Keratinocyte (primary cell): ENCODE measurements at regions not wholly inside any gene's neighbourhood (a gene's known extent, or its start where the extent isn't known, plus 50 kb on each side); places are given as distances from the start of the nearest gene placed in this dataset.

ENCODE experiments used
- DNase-seq: peaks from one replicate; pipeline ENCODE4 v3.0.0-alpha.2; 2011; ENCODE audit warnings: low read depth, missing footprints, low spot score
- FAIRE-seq: peaks from 2 replicates; lab custom pipeline; 2011; peaks lifted over from hg19 to GRCh38; lab: Jason Lieb, UNC
- H2AFZ ChIP-seq: 2 replicates; pipeline ENCODE4 v1.6.0; 2012; ENCODE audit warnings: low read length, control low read depth, inconsistent platforms; ENCODE audit not compliant: control insufficient read depth
- H3K27ac ChIP-seq: 2 replicates; pipeline ENCODE4 v1.5.1; 2011; ENCODE audit warnings: low read length; ENCODE audit not compliant: control insufficient read depth, insufficient read depth
- H3K27me3 ChIP-seq: 3 replicates; pipeline ENCODE4 v1.6.0; 2011; ENCODE audit warnings: low read length; ENCODE audit not compliant: control insufficient read depth, insufficient read depth; ENCODE audit errors: extremely low read depth
- H3K36me3 ChIP-seq, 2 experiments: 2 replicates in 1 of 2; 3 replicates in 1 of 2; pipeline ENCODE4 v1.5.1; 2011; ENCODE audit warnings: low read length in 2 of 2, mild to moderate bottlenecking in 1 of 2; ENCODE audit not compliant: control insufficient read depth in 2 of 2, insufficient read depth in 2 of 2; ENCODE audit errors: extremely low read depth in 1 of 2
- H3K4me1 ChIP-seq: 3 replicates; pipeline ENCODE4 v1.5.1; 2011; ENCODE audit warnings: low read length; ENCODE audit not compliant: control insufficient read depth, insufficient read depth; ENCODE audit errors: extremely low read depth
- H3K4me2 ChIP-seq: 3 replicates; pipeline ENCODE4 v1.6.0; 2011; ENCODE audit warnings: low read depth, low read length; ENCODE audit not compliant: control insufficient read depth, insufficient read depth; ENCODE audit errors: extremely low read depth
- H3K4me3 ChIP-seq, 3 experiments: fragments of 200-600 bp in 1 of 3; sonication (generic) in 1 of 3; 2 replicates in 2 of 3; 3 replicates in 1 of 3; pipeline ENCODE4 v1.5.1; 2011 to 2016; ENCODE audit warnings: low read length in 3 of 3, mild to moderate bottlenecking in 3 of 3, control low read depth in 2 of 3, inconsistent platforms in 1 of 3, low read depth in 1 of 3, mixed read lengths in 1 of 3, mixed run types in 1 of 3, moderate library complexity in 1 of 3; ENCODE audit not compliant: control insufficient read depth in 2 of 3, insufficient read depth in 2 of 3; ENCODE audit errors: extremely low read depth in 1 of 3
- H3K79me2 ChIP-seq: 2 replicates; pipeline ENCODE4 v1.6.0; 2012; ENCODE audit warnings: low read length; ENCODE audit not compliant: control insufficient read depth, insufficient read depth
- H3K9ac ChIP-seq: 3 replicates; pipeline ENCODE4 v1.6.0; 2011; ENCODE audit warnings: low read length; ENCODE audit not compliant: control insufficient read depth, insufficient read depth; ENCODE audit errors: extremely low read depth
- H3K9me1 ChIP-seq: 3 replicates; pipeline ENCODE4 v1.6.0; 2011; ENCODE audit warnings: low read length; ENCODE audit not compliant: control insufficient read depth, insufficient read depth; ENCODE audit errors: extremely low read depth
- H3K9me3 ChIP-seq: 2 replicates; pipeline ENCODE4 v1.5.1; 2012; ENCODE audit warnings: low read depth, low read length; ENCODE audit not compliant: control insufficient read depth
- H4K20me1 ChIP-seq: 3 replicates; pipeline ENCODE4 v1.6.0; 2011; ENCODE audit warnings: low read length; ENCODE audit not compliant: control insufficient read depth, insufficient read depth; ENCODE audit errors: extremely low read depth
- CTCF ChIP-seq, 3 experiments: IDR thresholded peaks in 1 of 3; conservative IDR thresholded peaks in 1 of 3; optimal IDR thresholded peaks in 1 of 3; 2 replicates in 2 of 3; 3 replicates in 1 of 3; pipeline versions ENCODE3 to v1.5.1; 2011; ENCODE audit warnings: low read length in 3 of 3, mild to moderate bottlenecking in 3 of 3, moderate library complexity in 2 of 3, control low read depth in 1 of 3, inconsistent platforms in 1 of 3; ENCODE audit not compliant: insufficient read depth in 2 of 3; ENCODE audit errors: extremely low read depth in 1 of 3
- EZH2 ChIP-seq: IDR thresholded peaks from one replicate; pipeline ENCODE4 v1.6.1; 2012; ENCODE audit warnings: inconsistent platforms, mild to moderate bottlenecking, low read length, moderate library complexity
- dilution Hi-C: fragments of 300-500 bp; cut with MboI; formaldehyde crosslinking; loops from one replicate; pipeline ENCODE4 v1.7.0; 2020; ENCODE audit warnings: low sequenced_read_pairs; ENCODE audit not compliant: extremely low pct_ligation_motif_present
- small RNA-seq, 3 experiments: library from RNA; depleted of rRNA; stranded (forward); fragments of <200 nt; gene quantifications; one replicate each; pipeline ENCODE3, GENCODE V24; 2012; ENCODE audit warnings: low read depth in 3 of 3, low replicate concordance in 1 of 3; ENCODE audit not compliant: insufficient read length in 3 of 3

GRCh38 chr3:63228087-63228486 is 50.0 kb upstream of the SYNPR start:
- FAIRE-seq = no peak
- dilution Hi-C loops = no loop called here

More at GRCh38 chr3:63228087-63228486, 50.0 kb upstream of the SYNPR start:
- TF ChIP-seq CTCF (optimal IDR thresholded peaks at IDR 0.05 in 1 of 3, IDR thresholded peaks at IDR 0.05 in 1 of 3, conservative IDR thresholded peaks at IDR 0.05 in 1 of 3; ENCODE audit: extremely low read depth in 1 of 3, insufficient read depth in 2 of 3, low read length in 3 of 3) (no peak), EZH2 (no peak)
- Histone ChIP-seq H2AFZ (no peak overlapping the region), H3K4me3 (no peak overlapping the region), H3K36me3 (no peaks in the 10 kb centered on the region), H4K20me1 (no peaks in the 10 kb centered on the region), H3K9ac (no peak overlapping the region), H3K4me1 (no peaks in the 10 kb centered on the region), H3K27ac (no peak overlapping the region), H3K4me2 (no peak overlapping the region), H3K9me1 (no peaks in the 10 kb centered on the region), H3K9me3 (no peaks in the 10 kb centered on the region), H3K79me2 (no peaks in the 10 kb centered on the region), H3K27me3 (peaks cover 4% of the 10 kb centered on the region)
- DNase-seq = no peak

Small RNA genes in the stretch of these regions (small RNA-seq; reads per million reads assigned to genes)
- gene UBL5P3 = 0 reads per million in 3 experiments
